ENCODE measurements at regions not wholly inside any gene's neighbourhood (a gene's known extent, or its start where the extent isn't known, plus 50 kb on each side); places are given as distances from the start of the nearest gene placed in this dataset.

GRCh38 chr6:10019851-10020250 is 395.0 kb downstream of the TFAP2A start:
- CTCF ChIA-PET (ENCODE audit: partially characterized antibody) = no interaction called here
- intact Hi-C loops (cut with micrococcal nuclease) = no loop called here
- H3K27ac Mint-ChIP-seq = no peak overlapping the region
- Histone ChIP-seq H3K27ac (ENCODE audit: low read depth, low read length) (no peak overlapping the region), H3K9me3 (ENCODE audit: control insufficient read depth in 1 of 2, low read length in 2 of 2) (no peaks in the 10 kb centered on the region), H3K4me1 (ENCODE audit: insufficient read depth, low read length) (no peaks in the 10 kb centered on the region), H3K36me3 (ENCODE audit: insufficient read depth, low read length) (no peaks in the 10 kb centered on the region), H3K4me3 (ENCODE audit: low read length in 2 of 2) (no peak overlapping the region), H3K27me3 (ENCODE audit: insufficient read depth, low read length) (no peaks in the 10 kb centered on the region)
- H3K27me3 Mint-ChIP-seq = no peaks in the 10 kb centered on the region
- no peaks in the 10 kb centered on the region for H3K4me1 Mint-ChIP-seq
- DNase-seq = no peak
- POLR2A ChIA-PET (ENCODE audit: partially characterized antibody) = no interaction called here
- peaks cover 0 to 6% (median 3%) of the 10 kb centered on the region in 8 donors for H3K9me3 Mint-ChIP-seq
- no peak overlapping the region for H3K4me3 Mint-ChIP-seq
- no peaks in the 10 kb centered on the region for H3K36me3 Mint-ChIP-seq

- intact Hi-C loops (cut with micrococcal nuclease) = no loop called here
- Mint-ChIP-seq H3K27me3 (no peaks in the 10 kb centered on the region), H3K9me3 (peaks cover 0 to 5% (median 2%) of the 10 kb centered on the region in 8 donors), H3K36me3 (no peaks in the 10 kb centered on the region), H3K27ac (no peak overlapping the region), H3K4me1 (no peaks in the 10 kb centered on the region), H3K4me3 (no peak overlapping the region)
- Histone ChIP-seq H3K27me3 (ENCODE audit: insufficient read depth, low read length) (no peaks in the 10 kb centered on the region), H3K9me3 (ENCODE audit: control insufficient read depth in 1 of 2, low read length in 2 of 2) (no peaks in the 10 kb centered on the region), H3K27ac (ENCODE audit: low read depth, low read length) (no peak overlapping the region), H3K36me3 (ENCODE audit: insufficient read depth, low read length) (no peaks in the 10 kb centered on the region), H3K4me1 (ENCODE audit: insufficient read depth, low read length) (no peaks in the 10 kb centered on the region), H3K4me3 (ENCODE audit: low read length in 2 of 2) (no peak overlapping the region)
- CTCF ChIA-PET (ENCODE audit: partially characterized antibody) = no interaction called here
- DNase-seq = no peak
- POLR2A ChIA-PET (ENCODE audit: partially characterized antibody) = no interaction called here
These were observed 400.3 kb downstream of the TFAP2A start for GRCh38 chr6:10014557-10014956.

GRCh38 chr6:10000551-10000950 is 414.3 kb downstream of the TFAP2A start:
- H3K4me3 Mint-ChIP-seq = no peak overlapping the region
- H3K27ac ChIP-seq (ENCODE audit: low read depth, low read length) = no peak overlapping the region
- H3K4me1 ChIP-seq (ENCODE audit: insufficient read depth, low read length) = no peaks in the 10 kb centered on the region
- CTCF ChIA-PET (ENCODE audit: partially characterized antibody) = no interaction called here
- no peaks in the 10 kb centered on the region for H3K36me3 Mint-ChIP-seq
- peaks cover 0 to 6% (median 0%) of the 10 kb centered on the region in 8 donors for H3K9me3 Mint-ChIP-seq
- DNase-seq = no peak
- H3K9me3 ChIP-seq (ENCODE audit: control insufficient read depth in 1 of 2, low read length in 2 of 2) = no peaks in the 10 kb centered on the region
- no peak overlapping the region for H3K27ac Mint-ChIP-seq
- H3K4me1 Mint-ChIP-seq = no peaks in the 10 kb centered on the region
- POLR2A ChIA-PET (ENCODE audit: partially characterized antibody) = no interaction called here
- H3K4me3 ChIP-seq (ENCODE audit: low read length in 2 of 2) = no peak overlapping the region
- no peaks in the 10 kb centered on the region for H3K27me3 ChIP-seq (ENCODE audit: insufficient read depth, low read length)
- no peaks in the 10 kb centered on the region for H3K36me3 ChIP-seq (ENCODE audit: insufficient read depth, low read length)
- intact Hi-C loops (cut with micrococcal nuclease) = no loop called here
- H3K27me3 Mint-ChIP-seq = no peaks in the 10 kb centered on the region

- CTCF ChIA-PET (ENCODE audit: partially characterized antibody) = no interaction called here
- H3K4me1 Mint-ChIP-seq = no peaks in the 10 kb centered on the region
These were observed 415.1 kb downstream of the TFAP2A start for GRCh38 chr6:9999796-10000195.

GRCh38 chr6:9986273-9986672 is 428.6 kb downstream of the TFAP2A start:
- Mint-ChIP-seq H3K27ac (no peak overlapping the region), H3K36me3 (no peaks in the 10 kb centered on the region), H3K27me3 (no peaks in the 10 kb centered on the region), H3K4me3 (no peak overlapping the region), H3K9me3 (peaks cover 0 to 11% (median 2%) of the 10 kb centered on the region in 8 donors), H3K4me1 (no peaks in the 10 kb centered on the region)
- Histone ChIP-seq H3K4me1 (ENCODE audit: insufficient read depth, low read length) (no peaks in the 10 kb centered on the region), H3K27ac (ENCODE audit: low read depth, low read length) (no peak overlapping the region), H3K9me3 (ENCODE audit: control insufficient read depth in 1 of 2, low read length in 2 of 2) (no peaks in the 10 kb centered on the region), H3K27me3 (ENCODE audit: insufficient read depth, low read length) (no peaks in the 10 kb centered on the region), H3K4me3 (ENCODE audit: low read length in 2 of 2) (no peak overlapping the region), H3K36me3 (ENCODE audit: insufficient read depth, low read length) (no peaks in the 10 kb centered on the region)
- intact Hi-C loops (cut with micrococcal nuclease) = no loop called here
- POLR2A ChIA-PET (ENCODE audit: partially characterized antibody) = no interaction called here
- DNase-seq = no peak
- CTCF ChIA-PET (ENCODE audit: partially characterized antibody) = no interaction called here

More at GRCh38 chr6:9999796-10000195, 415.1 kb downstream of the TFAP2A start:
- H3K4me3 Mint-ChIP-seq = no peak overlapping the region
- H3K36me3 ChIP-seq (ENCODE audit: insufficient read depth, low read length) = no peaks in the 10 kb centered on the region
- intact Hi-C loops (cut with micrococcal nuclease) = no loop called here
- H3K4me3 ChIP-seq (ENCODE audit: low read length in 2 of 2) = no peak overlapping the region
- no peaks in the 10 kb centered on the region for H3K4me1 ChIP-seq (ENCODE audit: insufficient read depth, low read length)
- no peaks in the 10 kb centered on the region for H3K9me3 ChIP-seq (ENCODE audit: control insufficient read depth in 1 of 2, low read length in 2 of 2)
- no peaks in the 10 kb centered on the region for H3K27me3 Mint-ChIP-seq
- POLR2A ChIA-PET (ENCODE audit: partially characterized antibody) = no interaction called here
- peaks cover 0 to 6% (median 0%) of the 10 kb centered on the region in 8 donors for H3K9me3 Mint-ChIP-seq
- H3K27ac Mint-ChIP-seq = no peak overlapping the region
- no peaks in the 10 kb centered on the region for H3K27me3 ChIP-seq (ENCODE audit: insufficient read depth, low read length)
- no peaks in the 10 kb centered on the region for H3K36me3 Mint-ChIP-seq
- H3K27ac ChIP-seq (ENCODE audit: low read depth, low read length) = no peak overlapping the region
- DNase-seq = no peak

GRCh38 chr6:9985481-9985880 is 429.4 kb downstream of the TFAP2A start:
- no peaks in the 10 kb centered on the region for H3K9me3 ChIP-seq (ENCODE audit: control insufficient read depth in 1 of 2, low read length in 2 of 2)
- Mint-ChIP-seq H3K4me1 (no peaks in the 10 kb centered on the region), H3K36me3 (no peaks in the 10 kb centered on the region), H3K4me3 (no peak overlapping the region), H3K27me3 (no peaks in the 10 kb centered on the region), H3K27ac (no peak overlapping the region), H3K9me3 (peaks cover 0 to 13% (median 3%) of the 10 kb centered on the region in 8 donors)
- CTCF ChIA-PET (ENCODE audit: partially characterized antibody) = no interaction called here
- no peak for DNase-seq
- H3K4me1 ChIP-seq (ENCODE audit: insufficient read depth, low read length) = no peaks in the 10 kb centered on the region
- POLR2A ChIA-PET (ENCODE audit: partially characterized antibody) = no interaction called here
- H3K27ac ChIP-seq (ENCODE audit: low read depth, low read length) = no peak overlapping the region
- H3K36me3 ChIP-seq (ENCODE audit: insufficient read depth, low read length) = no peaks in the 10 kb centered on the region
- intact Hi-C loops (cut with micrococcal nuclease) = no loop called here
- H3K4me3 ChIP-seq (ENCODE audit: low read length in 2 of 2) = no peak overlapping the region
- no peaks in the 10 kb centered on the region for H3K27me3 ChIP-seq (ENCODE audit: insufficient read depth, low read length)

- H3K27me3 ChIP-seq (ENCODE audit: insufficient read depth, low read length) = no peaks in the 10 kb centered on the region
- H3K9me3 Mint-ChIP-seq = peaks cover 0 to 12% (median 3%) of the 10 kb centered on the region in 8 donors
- H3K9me3 ChIP-seq (ENCODE audit: control insufficient read depth in 1 of 2, low read length in 2 of 2) = no peaks in the 10 kb centered on the region
- CTCF ChIA-PET (ENCODE audit: partially characterized antibody) = no interaction called here
- H3K4me1 ChIP-seq (ENCODE audit: insufficient read depth, low read length) = no peaks in the 10 kb centered on the region
- H3K36me3 ChIP-seq (ENCODE audit: insufficient read depth, low read length) = no peaks in the 10 kb centered on the region
- no peak overlapping the region for H3K4me3 ChIP-seq (ENCODE audit: low read length in 2 of 2)
- no peak overlapping the region for H3K27ac Mint-ChIP-seq
- no peak overlapping the region for H3K4me3 Mint-ChIP-seq
- POLR2A ChIA-PET (ENCODE audit: partially characterized antibody) = no interaction called here
- H3K27ac ChIP-seq (ENCODE audit: low read depth, low read length) = no peak overlapping the region
- no peak for DNase-seq
- H3K4me1 Mint-ChIP-seq = no peaks in the 10 kb centered on the region
- H3K27me3 Mint-ChIP-seq = no peaks in the 10 kb centered on the region
- intact Hi-C loops (cut with micrococcal nuclease) = no loop called here
- H3K36me3 Mint-ChIP-seq = no peaks in the 10 kb centered on the region
These were observed 430.3 kb downstream of the TFAP2A start for GRCh38 chr6:9984607-9985006.

GRCh38 chr6:9983168-9983567 is 431.7 kb downstream of the TFAP2A start:
- no peaks in the 10 kb centered on the region for H3K36me3 ChIP-seq (ENCODE audit: insufficient read depth, low read length)
- no peaks in the 10 kb centered on the region for H3K36me3 Mint-ChIP-seq
- DNase-seq = no peak
- ChIA-PET CTCF (ENCODE audit: partially characterized antibody) (no interaction called here), POLR2A (ENCODE audit: partially characterized antibody) (no interaction called here)
- H3K27ac ChIP-seq (ENCODE audit: low read depth, low read length) = no peak overlapping the region
- H3K27ac Mint-ChIP-seq = no peak overlapping the region
- no peaks in the 10 kb centered on the region for H3K9me3 ChIP-seq (ENCODE audit: control insufficient read depth in 1 of 2, low read length in 2 of 2)
- no peaks in the 10 kb centered on the region for H3K27me3 ChIP-seq (ENCODE audit: insufficient read depth, low read length)
- no peaks in the 10 kb centered on the region for H3K4me1 Mint-ChIP-seq
- H3K4me3 Mint-ChIP-seq = no peak overlapping the region
- peaks cover 0 to 12% (median 3%) of the 10 kb centered on the region in 8 donors for H3K9me3 Mint-ChIP-seq
- H3K4me3 ChIP-seq (ENCODE audit: low read length in 2 of 2) = no peak overlapping the region
- H3K27me3 Mint-ChIP-seq = no peaks in the 10 kb centered on the region
- intact Hi-C loops (cut with micrococcal nuclease) = no loop called here
- H3K4me1 ChIP-seq (ENCODE audit: insufficient read depth, low read length) = no peaks in the 10 kb centered on the region
